ENCODE measurements at regions not wholly inside any gene's neighbourhood (a gene's known extent, or its start where the extent isn't known, plus 50 kb on each side); places are given as distances from the start of the nearest gene placed in this dataset.
A peak's percentile ranks its signal among the peaks of the same experiment; 100 is the strongest.

GRCh38 chr1:198858033-198858432, 219.2 kb downstream of the PTPRC start:
- H3K4me3 ChIP-seq (ENCODE audit: low read length), result no peak overlapping the region
- Mint-ChIP-seq H3K9me3 (peaks cover 8% of the 10 kb centered on the region), H3K4me1 (peaks cover 25% of the 10 kb centered on the region), H3K27ac (no peak overlapping the region), H3K4me3 (no peak overlapping the region), H3K27me3 (ENCODE audit: insufficient read depth) (no peaks in the 10 kb centered on the region), H3K36me3 (ENCODE audit: low read depth) (no peaks in the 10 kb centered on the region)
- DNase-seq, result no peak
- TF ChIP-seq, protein P1, sequence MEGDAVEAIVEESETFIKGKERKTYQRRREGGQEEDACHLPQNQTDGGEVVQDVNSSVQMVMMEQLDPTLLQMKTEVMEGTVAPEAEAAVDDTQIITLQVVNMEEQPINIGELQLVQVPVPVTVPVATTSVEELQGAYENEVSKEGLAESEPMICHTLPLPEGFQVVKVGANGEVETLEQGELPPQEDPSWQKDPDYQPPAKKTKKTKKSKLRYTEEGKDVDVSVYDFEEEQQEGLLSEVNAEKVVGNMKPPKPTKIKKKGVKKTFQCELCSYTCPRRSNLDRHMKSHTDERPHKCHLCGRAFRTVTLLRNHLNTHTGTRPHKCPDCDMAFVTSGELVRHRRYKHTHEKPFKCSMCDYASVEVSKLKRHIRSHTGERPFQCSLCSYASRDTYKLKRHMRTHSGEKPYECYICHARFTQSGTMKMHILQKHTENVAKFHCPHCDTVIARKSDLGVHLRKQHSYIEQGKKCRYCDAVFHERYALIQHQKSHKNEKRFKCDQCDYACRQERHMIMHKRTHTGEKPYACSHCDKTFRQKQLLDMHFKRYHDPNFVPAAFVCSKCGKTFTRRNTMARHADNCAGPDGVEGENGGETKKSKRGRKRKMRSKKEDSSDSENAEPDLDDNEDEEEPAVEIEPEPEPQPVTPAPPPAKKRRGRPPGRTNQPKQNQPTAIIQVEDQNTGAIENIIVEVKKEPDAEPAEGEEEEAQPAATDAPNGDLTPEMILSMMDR (conservative IDR thresholded peaks at IDR 0.05), result no peak
- H3K27me3 ChIP-seq (ENCODE audit: control insufficient read depth, insufficient read depth, low read length, poor library complexity, severe bottlenecking), result no peaks in the 10 kb centered on the region
- peaks cover 5% of the 10 kb centered on the region for H3K9me3 ChIP-seq (ENCODE audit: control insufficient read depth, low read length)
- 99% methylated on average over 2 of the region's 2 CpGs; no CpG with 5 or more reads in 1 of the 2 experiments for WGBS, 2 experiments (ENCODE audit: insufficient coverage in 1 of 2, insufficient read length in 1 of 2)
- H3K9ac ChIP-seq (ENCODE audit: extremely low read depth, low read length, poor library complexity, severe bottlenecking), result no peak overlapping the region
- no peak overlapping the region for H3K27ac ChIP-seq (ENCODE audit: low read depth, low read length)
- no peaks in the 10 kb centered on the region for H3K36me3 ChIP-seq (ENCODE audit: control insufficient read depth, insufficient read depth, low read length)
- peaks cover 15% of the 10 kb centered on the region for H3K4me1 ChIP-seq (ENCODE audit: control insufficient read depth, insufficient read depth, low read length)

DNA sequence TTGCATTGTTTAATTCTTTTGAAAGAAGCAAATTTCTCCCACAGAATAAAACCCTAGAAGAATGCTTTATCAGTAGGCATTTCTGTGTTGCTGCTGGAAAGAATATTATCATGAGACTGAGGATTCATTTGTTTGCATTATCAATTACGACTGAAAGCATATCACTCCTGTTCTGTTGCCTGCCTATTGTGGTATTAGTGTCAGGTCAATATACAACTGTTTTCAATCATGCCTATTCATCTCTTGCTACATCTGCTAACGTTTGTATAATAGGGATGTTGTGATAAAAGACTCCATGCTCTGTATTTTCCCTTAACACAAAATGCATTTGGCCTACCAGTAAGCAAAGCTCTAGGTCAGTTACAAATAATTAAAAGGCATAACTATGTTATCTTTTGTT, 221.5 kb downstream of the PTPRC start:
- no peak overlapping the region for H3K4me3 Mint-ChIP-seq
- Histone ChIP-seq H3K27me3 (ENCODE audit: control insufficient read depth, insufficient read depth, low read length, poor library complexity, severe bottlenecking) (no peaks in the 10 kb centered on the region), H3K9ac (ENCODE audit: extremely low read depth, low read length, poor library complexity, severe bottlenecking) (no peak overlapping the region), H3K4me1 (ENCODE audit: control insufficient read depth, insufficient read depth, low read length) (peaks cover 15% of the 10 kb centered on the region), H3K27ac (ENCODE audit: low read depth, low read length) (no peak overlapping the region), H3K9me3 (ENCODE audit: control insufficient read depth, low read length) (no peaks in the 10 kb centered on the region), H3K36me3 (ENCODE audit: control insufficient read depth, insufficient read depth, low read length) (no peaks in the 10 kb centered on the region), H3K4me3 (ENCODE audit: low read length) (peak overlapping the region; percentile 34)
- TF ChIP-seq, protein P1 (conservative IDR thresholded peaks at IDR 0.05), result no peak
- H3K27ac Mint-ChIP-seq, result no peak overlapping the region
- no peaks in the 10 kb centered on the region for H3K27me3 Mint-ChIP-seq (ENCODE audit: insufficient read depth)
- 51% methylated on average over 2 of the region's 2 CpGs; no CpG with 5 or more reads in 1 of the 2 experiments for WGBS, 2 experiments (ENCODE audit: insufficient coverage in 1 of 2, insufficient read length in 1 of 2)
- DNase-seq, result no peak
- no peaks in the 10 kb centered on the region for H3K36me3 Mint-ChIP-seq (ENCODE audit: low read depth)
- H3K9me3 Mint-ChIP-seq, result no peaks in the 10 kb centered on the region
- peaks cover 21% of the 10 kb centered on the region for H3K4me1 Mint-ChIP-seq

DNA sequence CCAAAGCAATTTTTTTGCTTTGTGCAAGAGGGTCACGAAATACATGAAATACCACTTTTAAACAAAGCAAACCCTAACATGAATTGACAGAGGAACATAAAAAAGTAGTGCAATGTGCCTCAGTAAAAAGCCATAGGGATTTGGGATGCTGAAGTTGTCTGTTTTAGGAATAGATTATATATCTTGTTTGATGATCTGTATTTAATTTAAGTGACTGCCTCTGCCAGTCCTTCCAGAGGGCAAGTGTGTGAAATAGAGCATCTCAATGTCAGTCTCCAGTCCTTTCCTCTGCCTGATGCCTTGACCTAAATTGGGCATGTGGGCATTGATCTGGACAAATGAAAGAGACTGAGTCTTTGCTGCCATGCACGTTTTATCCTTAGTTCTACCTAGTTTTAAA, 222.8 kb downstream of the PTPRC start:
- Histone ChIP-seq H3K27me3 (ENCODE audit: control insufficient read depth, insufficient read depth, low read length, poor library complexity, severe bottlenecking) (no peaks in the 10 kb centered on the region), H3K9ac (ENCODE audit: extremely low read depth, low read length, poor library complexity, severe bottlenecking) (no peak overlapping the region), H3K9me3 (ENCODE audit: control insufficient read depth, low read length) (no peaks in the 10 kb centered on the region), H3K4me1 (ENCODE audit: control insufficient read depth, insufficient read depth, low read length) (peaks cover 12% of the 10 kb centered on the region), H3K27ac (ENCODE audit: low read depth, low read length) (no peak overlapping the region), H3K36me3 (ENCODE audit: control insufficient read depth, insufficient read depth, low read length) (no peaks in the 10 kb centered on the region), H3K4me3 (ENCODE audit: low read length) (no peak overlapping the region)
- Mint-ChIP-seq H3K36me3 (ENCODE audit: low read depth) (no peaks in the 10 kb centered on the region), H3K4me1 (peaks cover 18% of the 10 kb centered on the region), H3K27ac (no peak overlapping the region), H3K4me3 (no peak overlapping the region), H3K9me3 (no peaks in the 10 kb centered on the region), H3K27me3 (ENCODE audit: insufficient read depth) (no peaks in the 10 kb centered on the region)
- DNase-seq, result no peak
- TF ChIP-seq, protein P1 (conservative IDR thresholded peaks at IDR 0.05), result no peak
- WGBS, 2 experiments (ENCODE audit: insufficient coverage in 1 of 2, insufficient read length in 1 of 2), result 93% methylated on average over 1 of the region's 2 CpGs; no CpG with 5 or more reads in 1 of the 2 experiments

Measured in endodermal cell (in vitro differentiated cells).